ENCODE measurements at regions not wholly inside any gene's neighbourhood (a gene's known extent, or its start where the extent isn't known, plus 50 kb on each side); places are given as distances from the start of the nearest gene placed in this dataset.

DNA sequence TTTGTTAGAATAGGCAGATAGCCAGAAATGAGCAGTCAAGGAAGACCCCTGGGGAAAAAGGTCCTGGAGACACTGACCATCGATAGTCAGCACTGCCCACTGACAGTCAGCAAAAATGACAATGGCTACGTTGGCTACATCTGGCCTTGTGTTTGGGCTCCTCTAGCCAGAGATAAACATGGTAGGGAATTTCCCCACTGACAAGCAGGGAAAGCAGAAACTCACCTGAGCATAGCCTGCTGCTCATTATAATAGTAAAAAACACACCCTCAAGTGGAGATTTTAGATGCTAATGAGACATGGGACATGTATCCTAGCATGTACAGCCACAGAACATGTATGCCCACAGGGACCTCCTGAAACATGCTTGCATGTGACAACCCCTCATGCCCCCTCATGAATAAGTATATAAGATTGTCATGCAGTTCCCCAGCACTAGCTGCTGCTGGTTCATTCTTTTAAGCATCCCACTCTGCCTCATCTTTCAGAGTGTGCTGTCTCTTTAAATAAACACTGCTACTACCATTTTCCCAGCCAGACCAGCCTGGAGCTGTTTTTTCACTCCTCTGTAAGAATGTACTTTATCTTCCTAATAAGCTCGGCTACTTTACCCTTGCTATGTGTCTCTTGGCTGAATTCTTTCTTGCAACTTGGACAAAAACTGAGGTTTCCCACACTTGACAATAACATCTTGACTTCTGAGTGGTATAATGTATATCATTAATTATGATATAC is 550.1 kb upstream of the CDH8 start:
- intact Hi-C loops (cut with micrococcal nuclease; ENCODE audit: unreplicated experiment) (no loop called here), in situ Hi-C loops (cut with HindIII; ENCODE audit: low pct_unique_long_range_greater_than_20kb, low sequenced_read_pairs) (no loop called here)
- H3K36me3 ChIP-seq (ENCODE audit: control insufficient read depth, insufficient read depth, low read length): no peaks in the 10 kb centered on the region
- H3K27me3 ChIP-seq (ENCODE audit: control insufficient read depth, insufficient read depth, low read length): no peaks in the 10 kb centered on the region
- no peaks in the 10 kb centered on the region for H3K9me3 ChIP-seq (ENCODE audit: control insufficient read depth, insufficient read depth, low read depth, low read length)
- CTCF ChIA-PET: no interaction called here
- DNase-seq (ENCODE audit: low read depth, low spot score): no peak
- BruUV-seq (replicated peaks): no TSS peak
- no peak overlapping the region for H3K4me3 ChIP-seq (ENCODE audit: low read depth in 2 of 2, low read length in 2 of 2)
- no peaks in the 10 kb centered on the region for H3K4me1 ChIP-seq (ENCODE audit: control insufficient read depth, insufficient read depth, low read length)
- POLR2A ChIA-PET: no interaction called here
- no peak for ATAC-seq
- TF ChIP-seq TCF7L2 (IDR thresholded peaks at IDR 0.05; ENCODE audit: low read depth, low read length) (no peak), POLR2AphosphoS5 (IDR thresholded peaks at IDR 0.05; ENCODE audit: low read depth, low read length) (no peak), SIN3A (IDR thresholded peaks at IDR 0.05; ENCODE audit: borderline replicate concordance, insufficient read depth, low read depth, low read length) (no peak)
- TF ChIP-seq, protein P1, sequence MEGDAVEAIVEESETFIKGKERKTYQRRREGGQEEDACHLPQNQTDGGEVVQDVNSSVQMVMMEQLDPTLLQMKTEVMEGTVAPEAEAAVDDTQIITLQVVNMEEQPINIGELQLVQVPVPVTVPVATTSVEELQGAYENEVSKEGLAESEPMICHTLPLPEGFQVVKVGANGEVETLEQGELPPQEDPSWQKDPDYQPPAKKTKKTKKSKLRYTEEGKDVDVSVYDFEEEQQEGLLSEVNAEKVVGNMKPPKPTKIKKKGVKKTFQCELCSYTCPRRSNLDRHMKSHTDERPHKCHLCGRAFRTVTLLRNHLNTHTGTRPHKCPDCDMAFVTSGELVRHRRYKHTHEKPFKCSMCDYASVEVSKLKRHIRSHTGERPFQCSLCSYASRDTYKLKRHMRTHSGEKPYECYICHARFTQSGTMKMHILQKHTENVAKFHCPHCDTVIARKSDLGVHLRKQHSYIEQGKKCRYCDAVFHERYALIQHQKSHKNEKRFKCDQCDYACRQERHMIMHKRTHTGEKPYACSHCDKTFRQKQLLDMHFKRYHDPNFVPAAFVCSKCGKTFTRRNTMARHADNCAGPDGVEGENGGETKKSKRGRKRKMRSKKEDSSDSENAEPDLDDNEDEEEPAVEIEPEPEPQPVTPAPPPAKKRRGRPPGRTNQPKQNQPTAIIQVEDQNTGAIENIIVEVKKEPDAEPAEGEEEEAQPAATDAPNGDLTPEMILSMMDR (IDR thresholded peaks at IDR 0.05): no peak
- TF ChIP-seq, protein P2, sequence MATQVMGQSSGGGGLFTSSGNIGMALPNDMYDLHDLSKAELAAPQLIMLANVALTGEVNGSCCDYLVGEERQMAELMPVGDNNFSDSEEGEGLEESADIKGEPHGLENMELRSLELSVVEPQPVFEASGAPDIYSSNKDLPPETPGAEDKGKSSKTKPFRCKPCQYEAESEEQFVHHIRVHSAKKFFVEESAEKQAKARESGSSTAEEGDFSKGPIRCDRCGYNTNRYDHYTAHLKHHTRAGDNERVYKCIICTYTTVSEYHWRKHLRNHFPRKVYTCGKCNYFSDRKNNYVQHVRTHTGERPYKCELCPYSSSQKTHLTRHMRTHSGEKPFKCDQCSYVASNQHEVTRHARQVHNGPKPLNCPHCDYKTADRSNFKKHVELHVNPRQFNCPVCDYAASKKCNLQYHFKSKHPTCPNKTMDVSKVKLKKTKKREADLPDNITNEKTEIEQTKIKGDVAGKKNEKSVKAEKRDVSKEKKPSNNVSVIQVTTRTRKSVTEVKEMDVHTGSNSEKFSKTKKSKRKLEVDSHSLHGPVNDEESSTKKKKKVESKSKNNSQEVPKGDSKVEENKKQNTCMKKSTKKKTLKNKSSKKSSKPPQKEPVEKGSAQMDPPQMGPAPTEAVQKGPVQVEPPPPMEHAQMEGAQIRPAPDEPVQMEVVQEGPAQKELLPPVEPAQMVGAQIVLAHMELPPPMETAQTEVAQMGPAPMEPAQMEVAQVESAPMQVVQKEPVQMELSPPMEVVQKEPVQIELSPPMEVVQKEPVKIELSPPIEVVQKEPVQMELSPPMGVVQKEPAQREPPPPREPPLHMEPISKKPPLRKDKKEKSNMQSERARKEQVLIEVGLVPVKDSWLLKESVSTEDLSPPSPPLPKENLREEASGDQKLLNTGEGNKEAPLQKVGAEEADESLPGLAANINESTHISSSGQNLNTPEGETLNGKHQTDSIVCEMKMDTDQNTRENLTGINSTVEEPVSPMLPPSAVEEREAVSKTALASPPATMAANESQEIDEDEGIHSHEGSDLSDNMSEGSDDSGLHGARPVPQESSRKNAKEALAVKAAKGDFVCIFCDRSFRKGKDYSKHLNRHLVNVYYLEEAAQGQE (IDR thresholded peaks at IDR 0.05; ENCODE audit: insufficient read depth in 1 of 2, low read depth in 2 of 2, low read length in 1 of 2): no peak
- no peak overlapping the region for H3K27ac ChIP-seq (ENCODE audit: low read length)

- no peak for ATAC-seq
- no peak for DNase-seq (ENCODE audit: low read depth, low spot score)
- in situ Hi-C loops (cut with HindIII; ENCODE audit: low pct_unique_long_range_greater_than_20kb, low sequenced_read_pairs) (no loop called here), intact Hi-C loops (cut with micrococcal nuclease; ENCODE audit: unreplicated experiment) (no loop called here)
- H3K27me3 ChIP-seq (ENCODE audit: control insufficient read depth, insufficient read depth, low read length): no peaks in the 10 kb centered on the region
- POLR2A ChIA-PET: no interaction called here
- no TSS peak for BruUV-seq (replicated peaks)
- H3K36me3 ChIP-seq (ENCODE audit: control insufficient read depth, insufficient read depth, low read length): no peaks in the 10 kb centered on the region
- H3K4me3 ChIP-seq (ENCODE audit: low read depth in 2 of 2, low read length in 2 of 2): no peak overlapping the region
- no peak overlapping the region for H3K27ac ChIP-seq (ENCODE audit: low read length)
- TF ChIP-seq POLR2AphosphoS5 (IDR thresholded peaks at IDR 0.05; ENCODE audit: low read depth, low read length) (no peak), TCF7L2 (IDR thresholded peaks at IDR 0.05; ENCODE audit: low read depth, low read length) (no peak), SIN3A (IDR thresholded peaks at IDR 0.05; ENCODE audit: borderline replicate concordance, insufficient read depth, low read depth, low read length) (no peak)
- TF ChIP-seq, protein P2 (IDR thresholded peaks at IDR 0.05; ENCODE audit: insufficient read depth in 1 of 2, low read depth in 2 of 2, low read length in 1 of 2): no peak
- TF ChIP-seq, protein P1 (IDR thresholded peaks at IDR 0.05): no peak
- no peaks in the 10 kb centered on the region for H3K4me1 ChIP-seq (ENCODE audit: control insufficient read depth, insufficient read depth, low read length)
- CTCF ChIA-PET: no interaction called here
- H3K9me3 ChIP-seq (ENCODE audit: control insufficient read depth, insufficient read depth, low read depth, low read length): no peaks in the 10 kb centered on the region
These were observed 548.9 kb upstream of the CDH8 start for GRCh38 chr16:62585041-62585545.
